ENCODE measurements at regions not wholly inside any gene's neighbourhood (a gene's known extent, or its start where the extent isn't known, plus 50 kb on each side); places are given as distances from the start of the nearest gene placed in this dataset.
A peak's percentile ranks its signal among the peaks of the same experiment; 100 is the strongest.

DNA sequence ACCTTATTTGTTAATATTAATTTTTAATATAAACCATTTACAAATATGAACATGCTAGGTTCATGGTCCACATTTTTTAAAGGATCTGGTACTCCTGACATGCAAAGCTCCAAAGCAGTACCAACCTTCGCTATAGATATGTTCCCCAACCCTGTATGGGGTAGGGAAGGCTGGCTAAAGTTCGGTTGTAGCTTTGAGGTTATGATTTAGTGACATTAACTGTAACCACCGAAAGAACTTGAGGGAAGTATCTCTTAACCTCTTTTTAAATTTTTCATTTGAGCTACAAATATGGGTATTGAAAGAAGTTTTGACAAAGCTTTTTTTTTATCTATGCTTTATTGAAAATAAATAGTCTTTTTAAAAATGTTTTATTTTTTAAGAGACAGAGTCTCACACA, 115.5 kb downstream of the DYRK2 start:
- Histone ChIP-seq H3K79me1 (replicated peaks; ENCODE audit: low read length, poor library complexity, severe bottlenecking) (no peaks in the 10 kb centered on the region), H2BK12ac (ENCODE audit: low read length in 2 of 2) (no peak overlapping the region), H3K4me3 (ENCODE audit: insufficient read depth in 1 of 2, low read depth in 1 of 2, low read length in 2 of 2) (no peak overlapping the region), H3K18ac (ENCODE audit: low read depth in 1 of 2, low read length in 2 of 2) (no peak overlapping the region), H3K4ac (ENCODE audit: low read depth in 1 of 2, low read length in 2 of 2) (no peak overlapping the region), H3K23ac (ENCODE audit: low read length in 2 of 2) (no peak overlapping the region), H3K27ac (ENCODE audit: low read length, poor library complexity, severe bottlenecking) (no peak overlapping the region), H4K8ac (ENCODE audit: low read length) (no peak overlapping the region), H3K9me3 (ENCODE audit: control insufficient read depth, low read length) (no peaks in the 10 kb centered on the region), H2BK120ac (ENCODE audit: low read depth, low read length) (no peak overlapping the region), H2AK5ac (ENCODE audit: low read length, severe bottlenecking) (no peak overlapping the region), H3K4me2 (ENCODE audit: low read length, poor library complexity, severe bottlenecking) (no peak overlapping the region), H3K14ac (ENCODE audit: low read length in 2 of 2) (no peak overlapping the region), H2AFZ (ENCODE audit: low read depth, low read length) (no peak overlapping the region), H3K27me3 (ENCODE audit: control insufficient read depth in 1 of 2, insufficient read depth in 1 of 2, low read length in 2 of 2) (no peaks in the 10 kb centered on the region), H2BK15ac (ENCODE audit: low read depth, poor library complexity, severe bottlenecking) (no peak overlapping the region), H3K36me3 (ENCODE audit: control insufficient read depth in 1 of 2, insufficient read depth in 2 of 2, low read depth in 1 of 2, low read length in 2 of 2) (no peaks in the 10 kb centered on the region), H3K9ac (ENCODE audit: low read length) (no peak overlapping the region), H2BK5ac (ENCODE audit: low read depth, low read length, poor library complexity, severe bottlenecking) (no peak overlapping the region), H3K4me1 (ENCODE audit: control insufficient read depth, insufficient read depth, low read depth, low read length) (no peaks in the 10 kb centered on the region), H4K91ac (ENCODE audit: low read length) (no peak overlapping the region)
- DNase-seq = no peak
- WGBS = 90% methylated on average over 2 of the region's 3 CpGs

DNA sequence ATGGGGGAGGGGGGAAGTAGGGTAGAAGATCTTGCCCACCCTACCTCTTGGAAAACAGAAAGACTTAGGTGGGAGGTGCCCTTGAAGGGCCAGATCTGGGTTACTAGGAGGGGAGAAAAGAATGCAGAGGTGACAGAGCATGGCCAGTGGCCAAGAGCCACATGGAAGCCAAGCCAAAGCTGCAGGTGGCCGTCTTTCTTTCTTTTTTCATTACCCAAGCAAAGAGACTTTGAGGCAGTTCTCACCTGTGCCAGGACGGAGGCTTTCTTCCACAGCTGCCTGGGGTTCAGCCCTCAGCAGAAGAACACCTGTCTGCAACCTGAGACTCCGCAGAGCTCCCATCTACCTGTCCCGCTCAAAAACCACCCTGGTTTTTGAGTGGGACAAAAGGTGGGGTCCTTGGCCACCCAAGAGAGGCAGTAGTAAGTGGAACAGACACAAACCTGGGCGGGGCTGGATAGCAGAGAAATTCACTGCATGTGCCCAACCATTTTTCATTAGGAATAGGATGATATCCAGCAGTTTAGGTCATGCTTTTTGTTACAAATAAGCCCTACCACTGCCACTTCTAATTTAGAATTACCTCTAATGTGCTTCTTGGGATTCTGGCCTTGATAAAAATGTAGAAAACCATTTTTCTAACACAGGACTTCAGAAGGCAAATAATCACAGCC, 116.5 kb downstream of the DYRK2 start:
- H3K9me3 ChIP-seq (ENCODE audit: control insufficient read depth, low read length) = no peaks in the 10 kb centered on the region
- no peak overlapping the region for H4K91ac ChIP-seq (ENCODE audit: low read length)
- H4K8ac ChIP-seq (ENCODE audit: low read length) = no peak overlapping the region
- WGBS = 95% methylated on average over 5 of the region's 5 CpGs
- H3K4ac ChIP-seq (ENCODE audit: low read depth in 1 of 2, low read length in 2 of 2) = no peak overlapping the region
- no peaks in the 10 kb centered on the region for H3K4me1 ChIP-seq (ENCODE audit: control insufficient read depth, insufficient read depth, low read depth, low read length)
- no peak overlapping the region for H3K4me3 ChIP-seq (ENCODE audit: insufficient read depth in 1 of 2, low read depth in 1 of 2, low read length in 2 of 2)
- DNase-seq = no peak
- no peak overlapping the region for H3K23ac ChIP-seq (ENCODE audit: low read length in 2 of 2)
- no peak overlapping the region for H2AK5ac ChIP-seq (ENCODE audit: low read length, severe bottlenecking)
- H3K79me1 ChIP-seq (replicated peaks; ENCODE audit: low read length, poor library complexity, severe bottlenecking) = no peaks in the 10 kb centered on the region
- no peak overlapping the region for H3K27ac ChIP-seq (ENCODE audit: low read length, poor library complexity, severe bottlenecking)
- no peak overlapping the region for H2AFZ ChIP-seq (ENCODE audit: low read depth, low read length)
- H3K36me3 ChIP-seq (ENCODE audit: control insufficient read depth in 1 of 2, insufficient read depth in 2 of 2, low read depth in 1 of 2, low read length in 2 of 2) = no peaks in the 10 kb centered on the region
- H2BK12ac ChIP-seq (ENCODE audit: low read length in 2 of 2) = peak overlapping the region in 1 of 2 experiments; percentile 15
- H2BK5ac ChIP-seq (ENCODE audit: low read depth, low read length, poor library complexity, severe bottlenecking) = no peak overlapping the region
- H2BK120ac ChIP-seq (ENCODE audit: low read depth, low read length) = no peak overlapping the region
- H2BK15ac ChIP-seq (ENCODE audit: low read depth, poor library complexity, severe bottlenecking) = no peak overlapping the region
- H3K27me3 ChIP-seq (ENCODE audit: control insufficient read depth in 1 of 2, insufficient read depth in 1 of 2, low read length in 2 of 2) = no peaks in the 10 kb centered on the region
- no peak overlapping the region for H3K4me2 ChIP-seq (ENCODE audit: low read length, poor library complexity, severe bottlenecking)
- H3K18ac ChIP-seq (ENCODE audit: low read depth in 1 of 2, low read length in 2 of 2) = no peak overlapping the region
- H3K9ac ChIP-seq (ENCODE audit: low read length) = peak overlapping the region; percentile 50
- H3K14ac ChIP-seq (ENCODE audit: low read length in 2 of 2) = no peak overlapping the region

DNA sequence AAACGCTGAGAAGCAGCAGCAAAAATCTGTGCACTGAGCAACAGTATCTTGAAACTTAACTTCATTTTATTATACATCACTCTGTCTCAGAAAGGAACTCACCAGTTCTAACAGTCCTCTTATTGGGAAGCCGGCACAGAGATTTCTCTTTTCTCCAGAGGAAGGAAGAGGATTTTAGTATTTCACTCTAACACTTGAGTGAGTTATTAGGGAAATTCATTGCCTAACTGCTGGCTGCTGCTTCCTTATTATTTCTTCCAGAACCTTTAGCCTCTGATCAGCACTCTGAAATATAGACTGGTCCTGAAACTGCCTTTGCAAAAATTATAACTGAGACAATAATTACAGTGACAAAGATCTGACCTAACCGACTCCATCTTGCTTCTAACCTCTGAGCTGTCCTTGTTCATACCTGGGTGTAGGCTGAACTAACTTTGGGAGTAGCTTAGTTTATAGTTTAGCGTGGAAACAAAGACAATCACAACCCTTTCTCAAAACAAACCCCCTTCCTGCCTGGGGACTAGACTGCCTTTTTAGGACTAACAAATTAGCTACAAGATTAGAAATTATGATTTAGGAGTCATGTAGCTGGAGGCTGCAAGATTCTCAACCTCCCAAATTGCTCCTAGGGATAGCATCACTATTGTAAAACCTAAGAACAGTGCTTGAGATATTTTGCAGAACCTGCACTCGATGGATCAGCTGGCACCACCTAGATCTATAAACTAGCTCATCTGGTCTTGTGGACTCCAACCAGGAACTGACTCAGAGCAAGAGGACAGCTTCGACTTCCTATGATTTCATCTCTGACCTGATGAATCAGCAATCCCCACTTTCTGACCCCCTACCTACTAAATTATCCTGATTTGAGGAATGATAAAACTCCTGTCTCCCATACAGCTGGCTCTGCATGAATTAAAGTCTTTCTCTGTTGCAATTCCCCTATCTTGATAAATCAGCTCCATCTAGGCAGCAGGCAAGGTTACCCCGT, 117.5 kb downstream of the DYRK2 start:
- 30% methylated on average over 4 of the region's 7 CpGs for WGBS

More for the DNA sequence above, 117.5 kb downstream of the DYRK2 start:
- Histone ChIP-seq H3K4ac (ENCODE audit: low read depth in 1 of 2, low read length in 2 of 2) (peak overlapping the region in 1 of 2 experiments; percentile 41), H3K4me2 (ENCODE audit: low read length, poor library complexity, severe bottlenecking) (no peak overlapping the region), H2BK5ac (ENCODE audit: low read depth, low read length, poor library complexity, severe bottlenecking) (no peak overlapping the region), H3K9me3 (ENCODE audit: control insufficient read depth, low read length) (no peaks in the 10 kb centered on the region), H3K4me3 (ENCODE audit: insufficient read depth in 1 of 2, low read depth in 1 of 2, low read length in 2 of 2) (no peak overlapping the region), H2AFZ (ENCODE audit: low read depth, low read length) (no peak overlapping the region), H3K79me1 (replicated peaks; ENCODE audit: low read length, poor library complexity, severe bottlenecking) (no peaks in the 10 kb centered on the region), H3K18ac (ENCODE audit: low read depth in 1 of 2, low read length in 2 of 2) (peak overlapping the region; percentile 12 to 43), H3K36me3 (ENCODE audit: control insufficient read depth in 1 of 2, insufficient read depth in 2 of 2, low read depth in 1 of 2, low read length in 2 of 2) (no peaks in the 10 kb centered on the region), H2BK120ac (ENCODE audit: low read depth, low read length) (no peak overlapping the region), H3K4me1 (ENCODE audit: control insufficient read depth, insufficient read depth, low read depth, low read length) (no peaks in the 10 kb centered on the region), H3K27me3 (ENCODE audit: control insufficient read depth in 1 of 2, insufficient read depth in 1 of 2, low read length in 2 of 2) (no peaks in the 10 kb centered on the region), H3K27ac (ENCODE audit: low read length, poor library complexity, severe bottlenecking) (peak overlapping the region; percentile 20), H3K9ac (ENCODE audit: low read length) (peak overlapping the region; percentile 50), H4K91ac (ENCODE audit: low read length) (no peak overlapping the region), H2AK5ac (ENCODE audit: low read length, severe bottlenecking) (peak overlapping the region; percentile 87), H3K23ac (ENCODE audit: low read length in 2 of 2) (no peak overlapping the region), H3K14ac (ENCODE audit: low read length in 2 of 2) (no peak overlapping the region), H4K8ac (ENCODE audit: low read length) (no peak overlapping the region), H2BK12ac (ENCODE audit: low read length in 2 of 2) (no peak overlapping the region), H2BK15ac (ENCODE audit: low read depth, poor library complexity, severe bottlenecking) (no peak overlapping the region)
- peak; percentile 78 for DNase-seq

All from mesenchymal stem cell (in vitro differentiated cells and primary cell).